NCI-H2171 treated with DMSO at 0.1 percent for 48 hours (cell line): ENCODE measurements at regions not wholly inside any gene's neighbourhood (a gene's known extent, or its start where the extent isn't known, plus 50 kb on each side); places are given as distances from the start of the nearest gene placed in this dataset.

Experiments
- DNase-seq: peaks from one replicate; lab custom pipeline; 2025; lab: John Stamatoyannopoulos, UW

DNA sequence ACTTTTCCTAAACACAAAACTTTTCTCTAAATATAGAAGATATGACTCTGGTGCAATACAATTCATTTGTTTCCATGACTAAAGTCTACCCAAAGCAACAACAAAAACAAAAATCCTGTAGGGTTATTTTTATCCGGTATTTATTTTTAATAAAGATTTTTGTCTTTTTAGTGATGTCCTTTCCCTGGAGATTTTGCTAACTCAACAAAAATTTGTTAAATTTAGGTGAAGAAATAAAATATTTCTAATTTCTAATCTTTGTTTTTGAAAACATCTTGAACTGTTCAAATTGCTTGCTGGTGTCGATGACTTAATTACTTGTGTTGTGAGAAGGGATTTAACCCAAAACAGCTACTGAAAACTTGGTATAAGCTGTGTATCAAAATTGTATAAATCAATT is 741.8 kb downstream of the HDGFL1 start:
- no peak for DNase-seq

DNA sequence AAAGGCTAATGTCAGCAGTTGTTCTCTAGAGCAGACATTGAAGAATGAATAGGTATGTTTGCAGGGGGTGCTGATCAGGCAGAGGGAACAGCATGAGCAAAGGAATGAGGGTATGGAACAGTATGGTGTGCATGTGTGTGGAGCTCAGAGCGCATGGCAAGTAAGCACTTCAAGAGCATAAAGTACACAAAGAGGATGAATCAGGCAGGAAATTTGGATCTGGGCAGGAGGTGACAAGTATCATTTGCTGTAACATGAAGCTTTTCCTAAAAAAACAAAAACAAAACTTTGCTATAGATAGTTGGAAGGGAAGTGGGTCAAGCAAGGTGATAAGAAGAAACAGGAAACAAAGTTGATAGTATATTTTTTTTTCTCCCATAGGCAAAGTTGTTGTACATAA is 746.8 kb downstream of the HDGFL1 start:
- no peak for DNase-seq

DNA sequence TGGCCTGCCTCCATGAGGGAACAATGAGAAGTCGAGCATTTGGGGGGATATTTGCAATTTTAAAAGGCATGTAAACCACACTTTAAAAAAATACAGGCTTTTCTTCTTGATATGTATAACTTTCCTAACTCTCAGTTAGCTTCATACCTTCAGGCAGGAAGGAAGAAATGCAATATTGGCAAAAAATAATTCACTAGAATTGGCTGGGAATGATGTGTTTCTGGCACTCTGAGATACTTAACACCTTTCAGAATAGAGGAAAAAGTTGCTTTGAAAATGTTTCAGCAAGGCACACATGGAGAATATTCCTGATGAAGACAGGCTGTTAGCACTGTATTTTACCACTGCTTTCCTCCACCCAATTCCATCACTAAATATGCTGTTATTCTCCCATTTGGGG is 747.6 kb downstream of the HDGFL1 start:
- no peak for DNase-seq

DNA sequence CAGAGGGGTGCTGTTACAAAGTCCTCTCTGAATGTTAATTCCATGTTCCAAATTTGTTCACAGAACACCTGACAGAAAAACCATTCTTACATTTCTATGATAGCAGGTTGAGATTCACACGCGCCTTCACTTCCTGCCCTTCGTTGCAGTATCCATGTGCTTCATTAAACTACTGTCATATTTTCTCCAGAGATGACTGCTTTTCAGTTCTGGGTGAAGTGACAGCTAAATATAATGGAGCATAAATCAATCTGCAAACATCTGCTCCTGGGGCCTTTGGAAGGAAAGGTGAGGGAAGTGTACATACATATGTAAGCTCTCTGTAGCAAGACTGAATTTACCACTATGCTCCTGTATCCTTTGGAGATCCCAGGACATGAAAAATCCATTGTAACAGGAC is 750.2 kb downstream of the HDGFL1 start:
- DNase-seq, result peak; percentile 66

DNA sequence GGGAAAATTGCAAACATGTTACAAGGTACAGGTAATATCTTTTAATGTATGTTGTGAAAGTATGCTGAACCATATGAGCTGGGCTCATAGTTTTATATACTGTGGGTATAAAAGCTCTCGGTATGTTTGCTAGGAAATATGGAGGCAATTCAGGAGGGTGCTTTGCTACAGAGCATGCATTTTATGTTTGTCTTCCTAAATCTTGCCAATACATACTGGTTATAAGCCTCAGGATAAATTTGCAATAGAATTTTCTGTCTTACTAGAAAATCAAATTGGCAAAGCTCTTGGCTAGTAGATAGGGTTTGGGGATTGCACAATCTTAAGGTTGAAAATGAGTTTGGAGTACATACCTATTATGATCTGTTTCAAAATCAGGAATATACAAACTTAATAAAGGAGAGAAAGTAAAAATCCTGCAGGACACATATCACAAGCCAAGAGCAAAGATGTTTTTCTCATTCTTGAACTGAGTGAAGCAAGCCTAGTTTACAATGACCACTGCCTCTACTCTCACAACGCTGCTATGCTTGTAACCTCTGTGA is 751.2 kb downstream of the HDGFL1 start:
- DNase-seq, result no peak

DNA sequence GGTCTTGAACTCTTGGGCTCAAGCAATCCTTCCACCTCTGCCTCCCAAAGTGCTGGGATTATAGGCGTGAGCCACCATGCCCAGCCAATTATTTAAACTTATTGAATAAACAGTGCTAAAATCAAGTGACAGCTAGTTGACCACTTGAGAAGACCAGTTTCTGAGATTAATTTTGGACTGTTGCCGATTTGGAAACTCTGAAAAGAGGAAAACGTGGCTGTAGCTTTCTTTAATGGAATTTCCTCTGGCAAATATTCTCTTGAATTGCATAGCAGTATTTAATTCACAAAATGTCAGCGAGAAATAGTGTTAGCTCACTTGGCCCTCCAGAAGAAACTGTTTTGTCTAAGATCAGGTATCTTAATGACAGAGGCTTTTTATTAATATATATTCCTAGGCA is 754.5 kb downstream of the HDGFL1 start:
- DNase-seq, result no peak

DNA sequence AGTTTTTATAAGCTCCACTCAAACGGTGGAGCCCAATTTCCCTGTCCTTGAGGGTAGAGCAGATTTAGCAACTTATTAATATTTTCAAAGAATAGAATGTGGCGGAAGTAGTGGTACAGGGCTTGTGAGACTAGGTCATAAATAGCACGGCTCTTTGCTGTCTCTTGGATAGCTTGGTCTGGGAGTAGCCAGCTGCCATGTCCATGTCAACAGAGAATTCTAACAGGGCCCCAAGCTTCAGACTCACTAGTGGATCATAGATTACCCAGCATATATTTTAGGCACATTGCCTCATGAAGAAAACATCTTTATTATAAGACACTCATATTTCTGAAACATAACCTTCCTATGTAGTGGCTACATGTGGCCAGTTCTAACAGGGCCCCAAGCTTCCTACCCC is 755.7 kb downstream of the HDGFL1 start:
- DNase-seq, result no peak

DNA sequence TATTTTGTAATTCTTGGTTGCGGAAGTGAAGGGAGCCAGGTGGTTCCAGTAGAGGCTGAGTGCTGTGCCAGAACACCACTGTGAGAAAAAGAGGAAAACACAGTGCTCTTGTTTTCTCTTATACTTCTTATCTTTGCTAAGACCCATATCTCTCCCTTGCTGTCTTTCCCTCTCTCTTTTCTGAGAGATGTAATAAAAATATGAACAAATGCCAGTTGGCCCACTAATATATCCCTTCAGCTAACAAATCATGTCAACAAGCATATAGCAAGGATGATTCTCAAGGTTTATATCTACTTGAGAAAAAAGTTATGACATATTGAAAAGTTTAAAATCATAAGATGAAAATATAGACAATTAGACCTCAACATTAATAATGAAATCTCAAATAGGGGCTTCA is 758.3 kb downstream of the HDGFL1 start:
- no peak for DNase-seq

DNA sequence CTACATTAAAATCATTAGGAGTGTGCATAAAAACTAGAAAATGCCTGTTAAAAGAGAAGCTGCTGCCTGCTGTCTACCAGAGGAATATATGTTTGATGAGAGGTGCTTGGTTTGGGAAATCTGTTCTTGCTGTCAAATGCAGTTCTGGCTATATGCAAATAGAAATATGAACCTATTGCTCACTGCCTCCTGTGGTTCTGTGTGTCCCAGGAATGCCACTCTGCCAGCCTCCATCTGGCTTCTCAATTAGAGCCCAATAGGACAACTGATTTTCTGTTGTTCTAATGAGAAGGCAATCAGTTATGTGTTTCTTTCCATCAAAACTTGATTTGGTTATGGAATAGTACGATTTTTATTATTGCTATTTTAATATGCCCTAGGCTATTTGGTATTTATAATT is 759.7 kb downstream of the HDGFL1 start:
- DNase-seq, result peak; percentile 96

DNA sequence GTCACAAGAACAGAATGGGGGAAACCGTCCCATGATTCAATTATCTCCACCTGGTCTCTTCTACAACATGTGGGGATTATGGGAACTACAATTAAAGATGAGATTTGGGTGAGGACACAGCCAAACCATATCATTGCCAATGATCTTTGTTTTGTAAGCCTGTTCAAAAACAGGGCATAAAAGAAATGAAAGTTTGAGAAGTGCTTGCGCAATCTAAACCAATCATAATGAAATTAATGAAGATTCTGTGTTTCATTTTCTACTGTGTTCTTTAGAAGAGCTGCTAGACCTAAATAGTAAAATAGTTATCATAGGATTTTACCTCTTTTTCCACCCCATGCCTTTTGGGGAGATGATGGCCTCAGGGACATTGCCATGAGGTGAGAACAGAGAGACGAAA is 761.3 kb downstream of the HDGFL1 start:
- DNase-seq, result no peak

DNA sequence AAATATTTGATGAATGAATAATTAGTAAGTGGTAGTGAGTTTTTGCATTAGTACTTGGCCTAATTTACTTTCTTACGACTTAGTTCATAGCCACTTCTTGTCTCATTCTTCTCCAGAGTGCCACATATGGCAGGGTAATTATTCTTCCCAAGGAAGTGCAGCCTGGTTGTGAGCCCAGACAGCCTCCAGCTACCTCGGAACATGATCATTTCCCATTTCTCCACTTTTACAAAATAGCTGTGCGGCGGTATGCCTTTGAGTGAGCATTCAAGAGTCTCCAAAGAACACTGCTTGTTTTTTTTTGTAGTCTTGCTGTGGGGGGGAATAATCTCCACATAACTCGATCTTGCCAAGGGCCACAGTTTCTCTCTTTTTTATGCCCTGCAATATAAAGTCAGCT is 765.0 kb downstream of the HDGFL1 start:
- DNase-seq, result peak; percentile 21

DNA sequence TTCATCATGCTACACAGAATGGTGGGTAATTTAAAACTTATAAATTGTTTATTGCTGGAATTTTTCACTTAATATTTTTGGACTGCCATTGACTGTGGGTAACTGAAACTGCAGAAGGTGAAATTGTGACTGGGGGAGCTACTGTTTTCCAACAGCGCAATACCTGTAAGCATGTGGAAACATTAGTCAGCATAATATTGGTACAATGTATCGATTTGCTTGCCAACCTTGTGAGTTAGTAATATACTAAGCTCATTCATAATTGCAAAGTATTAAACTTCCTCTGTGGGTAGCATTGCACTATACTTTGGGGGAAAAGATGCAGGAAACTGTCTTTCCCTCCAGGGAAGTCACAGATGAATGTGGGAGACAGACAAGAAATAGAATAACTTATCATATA is 766.5 kb downstream of the HDGFL1 start:
- DNase-seq, result no peak

DNA sequence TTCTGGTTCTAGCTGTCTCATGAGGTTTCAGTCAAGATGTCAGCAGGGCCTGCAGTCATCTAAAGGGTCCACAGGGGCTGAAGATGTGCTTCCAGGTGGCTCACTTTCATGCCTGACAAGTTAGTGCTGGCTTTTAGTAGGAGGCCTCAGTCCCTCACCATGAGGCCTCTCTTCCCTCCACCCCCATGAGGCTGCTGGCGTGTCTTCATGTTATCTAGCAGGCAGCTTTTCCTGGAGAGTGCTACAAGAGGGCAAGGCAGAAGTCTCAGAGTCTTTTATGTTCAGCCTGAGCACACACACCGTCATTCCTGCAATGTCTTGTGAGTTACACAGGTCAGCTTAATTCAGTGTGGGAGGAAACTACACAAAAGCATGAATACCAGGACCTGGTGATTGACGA is 769.9 kb downstream of the HDGFL1 start:
- no peak for DNase-seq

DNA sequence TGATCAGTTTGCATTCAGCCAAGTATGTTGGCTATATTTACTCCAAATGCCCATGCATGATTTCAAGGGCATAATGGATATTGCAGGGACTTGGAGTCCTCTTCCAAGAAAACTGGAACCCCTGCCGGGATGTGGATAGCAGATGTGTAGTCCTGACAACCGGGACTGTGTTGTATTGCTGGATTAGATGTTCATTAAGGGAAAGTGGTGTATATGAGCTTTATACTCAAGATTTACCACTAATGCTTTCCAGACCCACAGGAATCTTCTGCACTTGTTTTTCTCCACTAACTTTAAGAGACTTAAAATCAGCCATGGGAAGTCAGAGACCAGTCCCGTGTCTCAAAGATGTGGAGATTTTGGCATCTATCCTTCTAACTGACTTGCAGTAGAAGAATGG is 770.9 kb downstream of the HDGFL1 start:
- DNase-seq, result no peak

DNA sequence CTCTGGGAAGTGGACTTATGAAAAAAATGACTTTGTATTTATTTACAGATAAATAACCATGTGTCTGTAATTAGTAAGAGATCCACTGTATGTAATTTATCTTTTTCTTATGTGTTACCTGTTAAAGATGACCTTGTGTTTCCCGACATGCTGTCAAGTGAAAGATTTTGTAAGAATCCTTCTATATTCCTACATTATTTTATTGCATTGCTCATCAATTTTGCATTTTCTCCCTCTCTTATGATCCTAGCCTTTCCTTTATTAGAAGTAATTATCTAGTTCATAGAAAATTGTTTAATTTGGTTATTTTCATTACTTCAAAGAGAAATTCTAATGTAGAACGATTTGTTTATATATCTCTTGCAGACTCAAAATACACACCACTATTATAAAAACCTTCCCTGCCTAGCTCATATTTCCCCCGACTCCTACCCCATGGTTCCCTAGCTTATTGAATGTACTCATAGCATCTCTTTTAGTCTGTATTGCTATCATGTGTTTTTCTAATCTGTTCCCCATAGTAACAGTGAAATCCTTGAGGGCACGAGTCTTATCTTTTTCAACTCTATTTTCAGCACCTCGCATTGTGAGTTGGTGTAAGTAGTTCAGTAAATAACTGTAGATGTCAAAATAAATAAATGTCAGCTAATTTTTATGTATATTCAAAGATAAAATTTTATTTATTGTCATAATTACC is 774.4 kb downstream of the HDGFL1 start:
- no peak for DNase-seq

DNA sequence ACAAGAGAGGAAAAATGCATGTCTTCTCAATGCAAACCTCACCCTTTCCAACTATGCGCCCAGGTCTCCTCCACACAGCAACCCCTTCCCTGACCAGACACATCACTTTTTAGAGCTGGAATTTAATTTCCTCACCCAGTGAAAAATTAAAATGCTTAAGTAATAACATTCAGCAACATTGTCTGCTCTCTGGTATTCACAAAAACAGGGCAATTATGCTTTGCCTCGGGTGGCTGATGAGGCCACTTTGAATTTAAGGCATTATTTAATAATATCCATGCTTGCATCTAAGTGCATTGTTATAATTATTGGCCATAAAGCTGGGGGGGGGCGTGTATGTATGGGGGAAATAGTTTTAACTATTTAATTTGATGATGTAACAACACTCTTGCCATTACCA is 777.8 kb upstream of the NRSN1 start:
- DNase-seq, result no peak

DNA sequence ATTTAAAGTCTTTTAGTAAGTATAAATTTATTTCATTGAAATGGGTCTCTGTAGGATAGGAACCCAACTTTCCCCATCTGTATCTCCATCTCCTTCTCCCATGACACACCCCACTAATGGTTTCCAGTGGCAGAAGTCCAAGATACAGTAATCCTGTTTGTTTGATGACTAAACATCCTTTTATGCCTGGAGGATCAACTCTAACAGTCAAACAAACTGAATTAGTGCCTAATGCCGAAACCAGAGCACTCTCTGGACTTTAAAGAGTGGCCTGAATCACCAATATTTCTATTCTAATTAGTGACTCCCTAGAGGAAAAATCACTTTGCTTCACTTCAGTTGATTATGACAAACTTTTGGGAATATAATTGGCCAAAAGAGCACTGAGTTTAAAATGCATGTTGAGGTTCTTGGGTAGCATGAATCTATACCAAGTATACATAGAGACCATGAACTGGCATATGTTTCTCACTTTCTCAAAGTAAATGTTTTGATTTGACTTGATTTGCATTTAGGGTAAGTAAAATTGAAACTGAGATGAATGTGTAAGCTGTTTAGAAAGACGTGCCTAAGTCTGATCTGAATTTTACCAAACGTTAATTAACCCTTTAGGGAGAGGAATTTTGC is 776.4 kb upstream of the NRSN1 start:
- DNase-seq, result peak; percentile 30

DNA sequence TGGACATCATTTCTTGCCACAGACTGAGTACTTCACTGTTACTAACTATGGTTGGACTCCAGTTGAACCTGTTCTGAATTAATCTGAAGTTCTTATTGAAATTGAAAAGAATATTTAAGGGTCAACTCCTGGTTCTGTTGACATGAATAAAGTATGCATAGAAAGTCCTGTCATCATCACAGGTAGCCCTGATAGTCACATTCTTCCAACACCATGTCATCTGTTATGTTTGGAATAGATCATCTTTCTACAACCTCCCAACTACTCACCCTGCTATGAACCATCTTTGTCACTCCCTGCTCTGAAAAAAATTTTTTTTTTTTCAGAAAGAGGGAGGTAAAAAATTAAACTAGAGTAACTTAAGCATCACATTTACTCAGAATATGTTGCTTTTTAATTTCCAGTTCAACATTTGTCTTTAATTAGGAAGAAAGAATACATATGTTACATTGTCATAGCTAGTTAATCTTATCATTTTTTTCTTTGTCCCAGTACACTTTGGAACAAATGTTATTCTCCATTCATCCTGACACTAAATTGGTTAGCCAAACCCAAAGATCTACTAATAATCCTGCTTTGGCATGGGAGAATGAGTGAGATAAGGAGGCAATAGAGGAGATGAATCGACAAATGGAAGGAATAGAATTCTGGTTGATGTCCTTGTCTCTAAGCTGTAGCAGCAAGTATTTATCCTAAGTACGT is 775.1 kb upstream of the NRSN1 start:
- no peak for DNase-seq

DNA sequence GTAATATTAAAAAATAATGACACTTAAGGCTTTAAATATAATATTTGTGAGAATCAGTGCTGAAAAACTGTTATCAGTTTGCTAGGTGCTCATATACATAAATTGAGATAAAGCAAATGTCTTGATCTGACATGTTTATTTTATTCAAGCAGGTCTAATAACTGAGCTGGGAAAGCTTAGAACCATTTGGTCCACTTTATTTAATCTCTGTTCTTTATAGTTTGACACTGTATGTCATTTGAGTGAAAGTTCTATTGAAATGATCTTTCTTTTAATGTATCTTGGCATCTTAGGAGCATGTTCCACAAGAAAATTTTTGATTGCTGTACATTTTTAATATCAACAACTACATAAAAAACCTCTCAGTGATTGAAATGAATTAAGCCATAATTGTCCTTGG is 772.0 kb upstream of the NRSN1 start:
- no peak for DNase-seq

DNA sequence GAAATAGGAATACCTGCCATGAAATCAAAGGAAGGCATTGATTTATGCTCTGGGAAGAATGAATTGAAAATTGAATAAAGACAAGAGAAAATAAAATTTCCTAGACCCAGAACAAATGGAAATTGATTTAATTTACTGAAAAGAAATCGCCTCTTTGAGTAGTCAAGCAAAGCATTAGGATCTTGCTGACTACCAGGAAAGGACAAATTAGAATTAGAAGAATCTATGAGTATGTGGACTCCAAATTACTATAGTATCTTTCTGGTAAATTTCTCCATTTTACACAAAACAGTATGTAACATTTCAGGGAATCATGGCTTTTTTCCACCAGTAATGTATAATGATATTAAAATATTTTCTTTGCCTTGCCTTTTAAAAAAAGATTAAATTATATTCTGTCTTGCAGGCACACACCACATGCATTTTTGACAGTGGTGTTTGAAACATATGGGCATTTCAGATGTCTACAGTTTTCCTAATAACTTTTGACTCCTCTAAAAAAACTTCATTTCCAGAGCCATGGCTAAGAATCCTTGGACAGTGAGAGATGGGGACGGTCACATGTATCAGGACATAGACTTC is 768.7 kb upstream of the NRSN1 start:
- DNase-seq, result no peak

DNA sequence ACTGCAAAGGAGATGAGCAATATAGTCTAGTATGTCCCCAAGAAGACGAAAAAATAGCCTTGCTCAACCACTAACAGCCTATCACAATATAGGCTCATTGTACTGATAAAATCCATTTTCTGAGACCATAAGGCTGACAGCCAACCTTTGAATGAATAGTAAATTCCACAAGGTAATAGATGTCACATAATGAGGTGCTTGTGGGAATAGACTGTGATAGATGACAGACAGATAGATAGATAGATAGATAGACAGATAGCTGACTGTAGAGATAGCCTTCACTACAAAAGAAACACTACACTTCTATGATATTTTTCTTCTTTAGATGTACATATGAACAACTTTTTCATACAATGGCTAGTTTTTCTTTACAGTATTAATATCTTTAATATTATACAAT is 760.3 kb upstream of the NRSN1 start:
- no peak for DNase-seq

DNA sequence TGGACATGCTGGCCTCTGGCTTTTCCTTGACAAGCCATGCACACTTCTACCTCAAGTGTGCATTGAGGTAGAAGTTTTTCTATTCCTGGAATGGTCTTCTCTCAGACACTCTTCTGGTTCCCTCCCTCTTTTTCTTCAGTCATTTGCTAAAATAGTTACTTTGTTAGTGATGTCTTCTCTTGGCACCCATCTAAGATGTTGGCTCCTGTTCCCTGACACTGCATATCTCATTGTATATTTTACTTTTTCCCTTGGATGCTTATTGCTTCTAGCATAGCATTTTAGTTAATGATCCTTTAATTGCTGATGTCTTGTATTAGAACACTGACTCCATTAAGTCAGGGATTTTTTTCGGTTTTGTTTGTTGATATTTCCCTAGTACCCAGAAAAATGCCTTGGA is 758.7 kb upstream of the NRSN1 start:
- DNase-seq, result no peak

DNA sequence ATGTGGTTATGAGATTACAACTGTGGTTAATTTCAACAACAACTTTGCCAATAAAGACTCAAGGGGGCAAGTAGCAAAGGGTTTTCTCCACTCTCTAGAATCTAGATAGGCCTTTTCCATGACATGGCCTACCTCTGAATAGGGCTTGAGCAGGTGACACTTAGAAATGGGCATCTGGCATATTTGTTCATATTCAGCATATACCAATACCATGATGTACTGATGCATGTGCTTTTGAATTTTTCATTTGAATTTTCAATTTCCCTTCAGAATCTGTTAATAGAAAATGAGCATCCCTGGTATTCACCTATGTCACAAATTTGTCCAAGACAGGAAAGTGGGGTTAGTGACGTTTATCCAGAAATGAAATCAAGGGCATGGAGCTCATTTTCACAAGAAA is 757.5 kb upstream of the NRSN1 start:
- no peak for DNase-seq
